ENCODE measurements at regions not wholly inside any gene's neighbourhood (a gene's known extent, or its start where the extent isn't known, plus 50 kb on each side); places are given as distances from the start of the nearest gene placed in this dataset.

GRCh38 chr1:212181015-212181882 lies 104.0 kb upstream of the PPP2R5A start:
- TF ChIP-seq POLR2A (IDR thresholded peaks at IDR 0.05) (no peak), CTCF (IDR thresholded peaks at IDR 0.05) (no peak), EP300 (IDR thresholded peaks at IDR 0.05) (no peak)
